B cell (primary cell): ENCODE measurements at regions not wholly inside any gene's neighbourhood (a gene's known extent, or its start where the extent isn't known, plus 50 kb on each side); places are given as distances from the start of the nearest gene placed in this dataset.

Experiments
- EZH2 ChIP-seq: IDR thresholded peaks from 2 replicates; pipeline ENCODE4 v1.6.1; 2012; ENCODE audit warnings: borderline replicate concordance, low read depth, mild to moderate bottlenecking, moderate library complexity, low read length; ENCODE audit not compliant: insufficient read depth, poor library complexity, severe bottlenecking
- TF ChIP-seq, protein P1 (sequence below): fragments of 200-600 bp; IDR thresholded peaks from one replicate; pipeline ENCODE4 v1.8.0; 2022; ENCODE audit warnings: antibody characterized with exemption, mild to moderate bottlenecking

DNA sequence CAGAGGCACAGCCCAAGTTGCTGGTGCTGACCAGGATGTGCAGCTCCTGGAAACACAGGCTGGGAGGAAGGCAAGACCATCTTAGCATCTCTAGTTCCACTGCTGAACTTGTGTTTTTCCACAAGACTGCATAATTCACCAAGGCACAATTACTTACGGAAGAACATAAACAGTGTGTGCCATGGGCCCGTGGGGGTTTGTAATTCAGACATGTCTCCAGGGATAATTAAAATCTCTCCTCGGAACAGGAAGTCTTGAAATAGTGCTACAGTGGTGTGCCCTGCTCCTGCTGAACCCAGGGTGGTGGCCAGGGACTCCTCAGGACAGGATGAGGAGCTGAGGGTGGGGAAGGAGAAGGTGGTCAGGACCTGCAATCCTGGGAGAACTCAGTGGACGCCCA, 188.2 kb downstream of the CCT6B start:
- no peak for TF ChIP-seq EZH2
- TF ChIP-seq, protein P1, sequence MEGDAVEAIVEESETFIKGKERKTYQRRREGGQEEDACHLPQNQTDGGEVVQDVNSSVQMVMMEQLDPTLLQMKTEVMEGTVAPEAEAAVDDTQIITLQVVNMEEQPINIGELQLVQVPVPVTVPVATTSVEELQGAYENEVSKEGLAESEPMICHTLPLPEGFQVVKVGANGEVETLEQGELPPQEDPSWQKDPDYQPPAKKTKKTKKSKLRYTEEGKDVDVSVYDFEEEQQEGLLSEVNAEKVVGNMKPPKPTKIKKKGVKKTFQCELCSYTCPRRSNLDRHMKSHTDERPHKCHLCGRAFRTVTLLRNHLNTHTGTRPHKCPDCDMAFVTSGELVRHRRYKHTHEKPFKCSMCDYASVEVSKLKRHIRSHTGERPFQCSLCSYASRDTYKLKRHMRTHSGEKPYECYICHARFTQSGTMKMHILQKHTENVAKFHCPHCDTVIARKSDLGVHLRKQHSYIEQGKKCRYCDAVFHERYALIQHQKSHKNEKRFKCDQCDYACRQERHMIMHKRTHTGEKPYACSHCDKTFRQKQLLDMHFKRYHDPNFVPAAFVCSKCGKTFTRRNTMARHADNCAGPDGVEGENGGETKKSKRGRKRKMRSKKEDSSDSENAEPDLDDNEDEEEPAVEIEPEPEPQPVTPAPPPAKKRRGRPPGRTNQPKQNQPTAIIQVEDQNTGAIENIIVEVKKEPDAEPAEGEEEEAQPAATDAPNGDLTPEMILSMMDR: no peak
